IPS-NIHi11 (cell line): ENCODE measurements at regions not wholly inside any gene's neighbourhood (a gene's known extent, or its start where the extent isn't known, plus 50 kb on each side); places are given as distances from the start of the nearest gene placed in this dataset.
"Not testable (repeated sequence)": the region's sequence is repeated elsewhere in the genome, so short reads cannot be mapped to it uniquely, and the experiment has no call there.

ENCODE experiments used
- DNase-seq: peaks from one replicate; pipeline ENCODE4 v3.0.0; 2012; ENCODE audit warnings: mixed read lengths, low spot score

DNA sequence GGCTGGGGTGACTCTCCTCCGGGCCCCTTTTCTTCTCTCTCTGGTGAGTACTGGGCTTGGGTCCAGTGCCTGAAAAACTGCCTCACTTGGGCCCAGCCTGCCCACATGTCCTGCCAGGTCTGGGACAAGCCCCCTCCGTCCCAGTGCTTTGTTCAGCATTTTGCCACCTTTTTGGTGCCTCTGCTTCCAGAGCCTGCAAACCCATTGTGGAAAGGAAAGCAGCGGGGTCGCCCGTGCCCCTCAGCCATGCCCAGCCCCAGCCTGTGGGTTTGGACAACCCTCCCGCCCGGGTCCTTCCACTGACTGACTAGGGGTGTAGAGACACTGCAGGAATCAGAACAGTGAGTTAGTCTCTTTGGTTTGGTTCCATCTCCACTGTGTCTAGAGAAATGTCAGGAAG is 140.7 kb upstream of the ALKAL2 start:
- no peak for DNase-seq

GRCh38 chr2:426696-427095 is 138.8 kb upstream of the ALKAL2 start:
- not testable (repeated sequence) for DNase-seq

DNA sequence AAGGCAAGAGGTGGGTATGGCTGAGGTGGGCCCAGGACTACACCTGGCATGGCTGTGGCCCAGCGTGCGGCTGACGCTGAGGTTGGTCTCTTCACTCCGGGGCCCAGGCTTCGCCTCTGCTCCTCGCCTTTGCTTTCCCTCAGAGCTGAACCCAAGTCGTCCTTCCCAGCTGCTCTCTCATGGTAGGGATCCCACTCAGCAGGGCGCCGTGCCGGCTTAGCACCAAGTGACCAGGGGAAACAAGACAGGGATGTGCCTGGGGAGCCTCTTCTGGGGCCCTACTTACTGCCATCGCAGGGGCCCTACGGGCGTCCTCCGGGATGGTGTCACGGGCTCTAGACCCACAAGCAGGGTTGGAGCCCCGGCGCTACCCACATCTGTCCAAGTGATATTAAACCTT is 138.1 kb upstream of the ALKAL2 start:
- DNase-seq = no peak

GRCh38 chr2:425243-425642 is 137.4 kb upstream of the ALKAL2 start:
- no peak for DNase-seq

DNA sequence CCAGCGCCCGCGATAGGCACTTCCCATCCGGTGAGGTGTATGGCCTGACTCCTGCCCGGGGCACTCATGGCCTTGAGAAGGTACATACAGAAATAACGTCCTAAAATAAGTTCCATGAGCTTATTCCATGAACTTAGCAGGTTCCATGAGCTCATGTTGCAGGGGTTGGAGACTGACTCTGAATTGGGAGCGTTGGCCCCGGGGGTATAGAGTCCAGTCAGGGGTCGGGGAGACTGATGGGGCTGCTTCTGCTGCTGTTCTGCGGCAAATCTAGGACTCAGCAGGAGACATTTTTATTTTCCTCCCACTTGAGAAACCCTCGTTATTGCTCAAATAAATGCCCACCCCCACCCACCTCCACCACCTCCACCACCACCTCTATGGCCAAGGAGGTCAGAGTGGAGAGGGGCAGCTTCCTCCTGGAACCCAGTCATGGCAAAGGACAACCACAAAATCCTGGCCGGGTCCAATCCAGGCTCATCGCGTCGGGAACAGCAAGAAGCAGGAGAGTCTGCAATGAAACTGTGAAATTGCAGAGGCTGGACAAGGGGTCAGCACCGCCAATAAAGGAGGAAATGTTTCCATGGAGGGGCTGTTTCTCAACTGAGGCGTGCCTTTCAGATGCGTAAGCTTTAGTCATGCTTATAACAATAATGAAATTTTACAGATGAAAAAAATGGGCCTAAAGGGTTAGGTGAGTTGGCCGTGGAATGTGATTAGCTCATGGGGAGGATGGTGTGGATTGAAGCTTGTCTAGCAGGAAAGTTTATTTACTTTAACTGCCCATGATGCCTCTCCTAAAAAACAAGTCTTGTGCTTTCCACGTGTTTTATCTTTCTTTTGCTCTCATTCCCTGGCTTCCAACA is 136.6 kb upstream of the ALKAL2 start:
- no peak for DNase-seq

- no peak for DNase-seq
These were observed 135.6 kb upstream of the ALKAL2 start for GRCh38 chr2:423479-423878.

DNA sequence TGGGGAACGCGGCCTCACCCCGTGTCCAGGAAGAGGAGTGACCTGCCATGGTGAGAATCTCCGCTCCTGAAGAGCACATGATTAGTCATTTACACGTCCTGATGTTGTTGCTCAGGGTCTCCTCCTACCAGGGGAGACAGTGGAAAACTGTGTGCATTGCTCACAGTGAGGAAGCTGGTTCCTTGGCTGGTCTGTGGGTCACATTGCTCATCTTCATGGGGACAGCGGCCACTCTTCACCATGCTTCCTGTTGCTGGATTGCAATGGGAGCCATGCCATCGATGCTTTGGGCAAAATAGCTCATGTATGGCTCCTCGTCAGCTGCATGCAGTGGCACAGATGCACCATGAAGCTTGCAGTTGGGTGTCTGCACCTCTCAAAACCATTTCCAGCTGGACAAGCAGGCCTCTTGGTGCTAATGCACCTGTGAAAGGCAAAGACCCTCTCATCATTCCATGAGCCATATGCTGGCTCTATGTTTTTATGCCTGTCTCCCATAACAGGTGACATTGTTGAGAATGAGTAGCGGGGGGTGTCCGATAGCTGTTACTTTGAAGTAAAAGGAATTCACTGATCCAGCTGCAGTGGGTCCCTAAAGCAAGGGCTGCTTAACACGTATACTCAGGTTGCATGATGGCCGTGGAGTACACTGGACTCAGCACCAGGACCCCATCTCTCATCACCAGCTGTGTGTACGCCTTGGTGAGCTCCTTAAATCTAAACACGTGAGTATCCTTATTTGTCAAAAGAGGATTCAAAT is 135.0 kb upstream of the ALKAL2 start:
- DNase-seq = no peak

GRCh38 chr2:421406-421805 is 133.5 kb upstream of the ALKAL2 start:
- no peak for DNase-seq

DNA sequence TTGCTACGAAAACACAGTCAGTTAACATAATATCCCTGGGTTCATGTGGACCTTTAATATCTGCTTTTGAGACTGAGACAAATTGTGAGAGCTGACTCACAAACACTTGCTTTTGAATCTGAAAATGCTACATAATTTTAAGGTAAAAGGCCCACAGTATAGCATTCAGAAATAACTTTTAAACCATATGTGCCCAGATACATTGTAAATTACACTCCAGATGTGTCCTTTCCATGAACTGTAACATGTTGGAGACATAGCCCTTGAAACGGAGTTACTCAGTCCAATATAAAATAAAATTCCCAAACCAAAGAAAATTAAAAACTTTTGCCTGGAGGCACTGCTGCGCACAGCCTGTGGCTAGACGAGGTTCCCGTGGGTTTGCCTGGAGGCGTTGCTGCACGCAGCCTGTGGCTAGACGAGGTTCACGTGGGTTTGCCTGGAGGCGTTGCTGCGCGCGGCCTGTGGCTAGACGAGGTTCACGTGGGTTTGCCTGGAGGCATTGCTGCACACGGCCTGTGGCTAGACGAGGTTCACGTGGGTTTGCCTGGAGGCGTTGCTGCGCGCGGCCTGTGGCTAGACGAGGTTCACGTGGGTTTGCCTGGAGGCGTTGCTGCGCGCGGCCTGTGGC is 131.9 kb upstream of the ALKAL2 start:
- DNase-seq = no peak

GRCh38 chr2:417662-418061 is 129.8 kb upstream of the ALKAL2 start:
- DNase-seq = no peak

DNA sequence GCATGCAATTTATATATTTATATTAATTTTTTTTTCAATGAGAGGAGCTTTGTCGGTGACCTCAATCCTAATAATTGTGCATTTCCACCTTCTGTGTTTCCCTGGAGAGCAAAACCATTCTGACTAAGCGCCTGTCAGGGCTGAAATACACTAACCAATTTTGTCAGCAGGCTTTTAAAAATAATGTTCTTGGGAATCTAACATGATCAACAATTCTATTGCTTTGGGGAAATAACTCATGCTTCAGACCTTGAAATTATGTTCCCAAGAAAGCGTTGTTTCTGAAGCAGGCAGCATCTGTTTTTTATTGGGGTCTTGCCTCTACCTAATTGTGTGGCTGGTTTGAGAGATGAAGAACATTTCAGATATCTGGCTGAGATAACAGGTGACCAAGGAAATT is 129.1 kb upstream of the ALKAL2 start:
- DNase-seq = no peak

- DNase-seq = no peak
These were observed 128.2 kb upstream of the ALKAL2 start for GRCh38 chr2:415986-416610.

DNA sequence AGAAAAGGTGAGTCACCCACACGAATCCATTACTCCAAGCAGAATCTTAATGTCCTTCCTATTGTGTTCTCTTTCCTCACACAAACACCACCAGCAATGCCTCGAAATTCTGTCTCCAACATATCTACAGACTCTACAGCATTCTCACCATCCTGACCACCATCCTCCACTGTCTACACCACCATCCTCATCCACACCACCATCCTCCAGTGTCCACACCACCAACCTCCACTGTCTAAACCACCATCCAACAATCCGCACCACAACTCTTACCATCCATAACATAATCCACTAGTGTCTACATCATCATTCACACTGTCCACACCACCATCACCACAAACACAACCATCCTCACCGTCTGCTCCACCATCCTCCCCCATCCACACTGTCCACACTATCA is 121.6 kb upstream of the ALKAL2 start:
- no peak for DNase-seq

DNA sequence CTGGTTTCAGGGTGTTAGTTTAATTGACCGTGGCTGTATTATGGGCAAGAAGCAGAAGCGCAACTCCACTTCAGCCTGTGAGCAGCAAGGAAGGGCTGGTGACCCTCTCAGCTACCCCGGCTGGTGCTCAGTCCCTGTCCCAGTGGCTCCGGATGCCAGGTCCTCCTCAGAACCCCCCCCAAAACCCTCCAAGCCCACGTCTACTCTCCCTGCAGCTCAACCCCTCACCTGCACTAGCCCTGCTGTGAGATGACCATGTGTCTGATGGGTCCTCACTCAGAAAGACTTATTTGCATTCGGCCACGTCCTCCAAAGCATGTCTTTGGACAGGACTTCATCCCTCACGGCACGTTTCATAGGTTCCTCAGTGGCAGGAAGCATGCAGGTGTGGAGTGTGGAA is 119.7 kb upstream of the ALKAL2 start:
- no peak for DNase-seq

- DNase-seq = no peak
These were observed 119.0 kb upstream of the ALKAL2 start for GRCh38 chr2:406876-407275.

- DNase-seq = no peak
These were observed 118.3 kb upstream of the ALKAL2 start for GRCh38 chr2:406231-406630.

DNA sequence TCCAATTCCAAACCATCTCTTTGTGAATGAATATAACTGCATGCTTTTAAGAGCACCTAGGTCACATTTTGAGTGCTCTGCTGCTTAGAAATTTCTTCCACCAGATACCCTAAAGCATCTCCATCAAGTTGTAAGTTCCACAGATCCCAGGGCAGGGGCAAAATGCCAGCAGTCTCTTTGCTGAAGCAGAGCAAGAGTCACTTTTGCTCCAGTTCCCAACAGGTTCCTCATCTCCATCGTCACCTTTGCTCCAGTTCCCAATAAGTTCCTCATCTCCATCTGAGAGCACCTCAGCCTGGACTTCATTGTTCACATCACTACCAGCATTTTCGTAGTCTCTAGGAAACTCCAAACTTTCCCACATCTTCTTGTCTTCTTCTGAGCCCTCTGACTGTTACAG is 116.7 kb upstream of the ALKAL2 start:
- no peak for DNase-seq

- no peak for DNase-seq
These were observed 115.8 kb upstream of the ALKAL2 start for GRCh38 chr2:403682-404081.

DNA sequence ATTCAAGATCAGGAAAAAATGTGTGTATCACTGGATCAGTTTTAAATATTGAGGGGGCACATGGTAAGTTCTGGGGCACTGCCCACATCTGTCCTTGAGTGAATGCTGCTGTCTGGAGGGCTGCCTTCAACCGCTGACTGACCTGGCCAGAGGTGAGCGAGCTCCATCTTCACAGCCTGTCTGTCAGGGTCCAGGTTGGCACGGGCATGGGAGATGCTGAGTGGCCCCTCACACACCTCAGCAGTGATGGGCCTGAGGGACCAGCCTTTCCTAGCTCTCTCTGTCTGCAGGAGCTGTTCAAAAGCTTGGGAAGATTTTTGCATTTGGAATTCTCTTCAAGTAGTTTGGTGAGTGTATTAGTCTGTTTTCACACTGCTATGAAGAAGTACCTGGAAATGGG is 114.8 kb upstream of the ALKAL2 start:
- no peak for DNase-seq

DNA sequence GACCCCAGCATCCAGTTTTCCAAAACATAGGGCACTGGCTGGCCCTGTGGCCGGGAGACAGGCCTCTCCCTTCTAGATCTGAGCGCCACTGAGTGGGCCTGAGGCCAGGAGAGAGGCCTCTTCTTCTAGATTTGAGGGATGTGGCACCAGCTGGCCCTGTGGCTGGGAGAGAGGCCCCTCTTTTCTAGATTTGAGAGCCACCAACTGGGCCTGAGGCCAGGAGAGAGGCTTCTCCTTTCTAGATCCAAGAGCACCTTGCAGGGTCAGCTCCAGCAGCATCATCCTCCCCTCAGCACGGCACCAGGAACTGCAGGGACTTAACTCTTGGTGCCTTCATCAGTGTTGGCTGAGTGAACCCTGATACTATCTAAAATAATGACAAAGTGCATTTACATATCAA is 114.3 kb upstream of the ALKAL2 start:
- no peak for DNase-seq

- peak; percentile 51 for DNase-seq
These were observed 113.3 kb upstream of the ALKAL2 start for GRCh38 chr2:401019-401679.

DNA sequence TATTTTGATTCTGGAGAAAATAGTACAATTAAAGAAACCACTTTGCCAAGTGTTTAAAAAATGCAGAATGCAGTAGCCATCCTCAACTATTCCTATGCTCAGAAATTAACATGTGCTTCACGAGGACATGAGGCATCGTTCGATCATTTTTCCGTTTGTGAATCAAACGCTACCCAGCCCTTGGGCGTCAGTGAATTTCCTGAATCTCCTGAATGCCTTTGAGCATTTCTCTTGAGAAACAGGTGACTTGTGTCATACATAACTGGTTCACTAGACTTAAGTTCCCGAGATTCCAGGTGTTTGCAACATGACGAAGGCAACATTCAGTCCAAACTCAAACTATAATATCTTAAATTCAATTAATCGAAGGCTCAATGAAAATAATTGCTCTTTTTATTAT is 110.0 kb upstream of the ALKAL2 start:
- no peak for DNase-seq
